ENCODE measurements at regions not wholly inside any gene's neighbourhood (a gene's known extent, or its start where the extent isn't known, plus 50 kb on each side); places are given as distances from the start of the nearest gene placed in this dataset.

- H3K4me1 Mint-ChIP-seq = peaks cover 25 to 30% of the 10 kb centered on the region in 2 experiments
- Histone ChIP-seq H4K8ac (replicated peaks; ENCODE audit: insufficient read length, low read depth, low read length) (no peak overlapping the region), H2BK15ac (ENCODE audit: low read depth, low read length) (no peak overlapping the region), H2BK20ac (ENCODE audit: low read depth, low read length, poor library complexity, severe bottlenecking) (no peak overlapping the region), H3K23ac (ENCODE audit: insufficient read length, low read depth, low read length) (no peak overlapping the region), H2BK12ac (ENCODE audit: insufficient read length, low read depth, low read length) (no peak overlapping the region), H3K4me1 (ENCODE audit: insufficient read depth, low read length) (peaks cover 9% of the 10 kb centered on the region; the same call in 1 of the 2 replicates), H2AFZ (ENCODE audit: low read length) (no peak overlapping the region), H3K14ac (ENCODE audit: insufficient read depth, low read length) (no peak overlapping the region), H2BK5ac (ENCODE audit: insufficient read length, low read length) (no peak overlapping the region), H3K27me3 (ENCODE audit: insufficient read depth, low read length) (no peaks in the 10 kb centered on the region), H3K23me2 (ENCODE audit: insufficient read length, low read depth, low read length, poor library complexity, severe bottlenecking) (no peaks in the 10 kb centered on the region), H3K18ac (ENCODE audit: insufficient read length, low read depth, low read length) (no peak overlapping the region), H3K4me2 (ENCODE audit: insufficient read depth, insufficient read length, low read length) (no peak overlapping the region), H3K79me2 (ENCODE audit: insufficient read depth, low read length) (no peaks in the 10 kb centered on the region), H4K91ac (ENCODE audit: insufficient read length, low read depth, low read length) (no peak overlapping the region), H3K79me1 (ENCODE audit: insufficient read depth, low read depth, low read length, poor library complexity, severe bottlenecking) (no peaks in the 10 kb centered on the region), H4K20me1 (ENCODE audit: control insufficient read depth, insufficient read depth, insufficient read length) (no peaks in the 10 kb centered on the region), H3K4ac (ENCODE audit: low read depth, low read length) (no peak overlapping the region), H2AK5ac (ENCODE audit: insufficient read length, low read length) (no peak overlapping the region), H3K9ac (ENCODE audit: extremely low read depth, insufficient read length, low read length) (no peak overlapping the region), H4K5ac (ENCODE audit: insufficient read length, low read depth, low read length) (no peak overlapping the region), H3K56ac (ENCODE audit: insufficient read length, low read depth, low read length) (no peak overlapping the region), H3K27ac (ENCODE audit: insufficient read length, low read depth, low read length) (no peak overlapping the region), H3K9me3 (ENCODE audit: control insufficient read depth, low read depth, low read length) (no peaks in the 10 kb centered on the region), H2BK120ac (ENCODE audit: low read depth, low read length, poor library complexity, severe bottlenecking) (no peak overlapping the region), H3T11ph (ENCODE audit: low read length) (no peak overlapping the region)
- peaks cover 4% of the 10 kb centered on the region for H3K27me3 Mint-ChIP-seq (ENCODE audit: low read depth)
- H3K4me3 Mint-ChIP-seq = no peak overlapping the region; a peak in 1 of 5 replicates
- no peak for DNase-seq
- TF ChIP-seq CTCF (conservative IDR thresholded peaks at IDR 0.05) = no peak
- H3K27ac Mint-ChIP-seq = no peak overlapping the region
- H3K9me3 Mint-ChIP-seq = no peaks in the 10 kb centered on the region
- WGBS (ENCODE audit: extremely low coverage, insufficient read length, low lambda C conversion rate) = no CpG with 5 or more reads among the region's 4 CpGs
- no peaks in the 10 kb centered on the region for H3K36me3 Mint-ChIP-seq (ENCODE audit: insufficient read depth in 1 of 3, low read depth in 3 of 3)
These were observed 89.4 kb downstream of the OTX2 start for GRCh38 chr14:56720703-56721460.

Data from H9 (cell line).